HepG2 (cell line): ENCODE measurements at regions not wholly inside any gene's neighbourhood (a gene's known extent, or its start where the extent isn't known, plus 50 kb on each side); places are given as distances from the start of the nearest gene placed in this dataset.

ENCODE experiments used
- ATAC-seq: fragments of 200-7000 bp; cut with Tn5 transposase; 3 replicates; pipeline ENCODE4 v1.9.1; 2020; ENCODE audit warnings: mild to moderate bottlenecking, moderate library complexity
- BruUV-seq: library from RNA; stranded (reverse); fragments of 400-500 nt; replicated peaks from 2 replicates; lab custom pipeline; 2021; lab: Mats Ljungman, UMichigan
- CTCF ChIA-PET: fragments of 300-600 bp; formaldehyde crosslinking; extraction: SDS; loops from one replicate; lab custom pipeline; 2021; ENCODE audit warnings: low total read pairs, inconsistent platforms, low intra/inter-chr PET ratio; lab: Yijun Ruan, JAX
- POLR2A ChIA-PET: fragments of 350-600 bp; sonication (Branson Sonifier 250); formaldehyde crosslinking; loops from one replicate; lab custom pipeline; 2020; ENCODE audit warnings: antibody characterized with exemption, inconsistent platforms; lab: Yijun Ruan, JAX
- DNase-seq: peaks from one replicate; pipeline ENCODE4 v3.0.0-alpha.2; 2015; ENCODE audit warnings: low spot score
- FAIRE-seq: peaks from 3 replicates; lab custom pipeline; 2011; peaks lifted over from hg19 to GRCh38; lab: Jason Lieb, UNC
- H2AFZ ChIP-seq: one replicate; pipeline ENCODE4 v1.6.1; 2011; ENCODE audit warnings: low read length, inconsistent platforms
- H3K27ac ChIP-seq: fragments of 300-600 bp; 3 replicates; pipeline ENCODE4 v1.8.0; 2011; ENCODE audit warnings: mixed run types, mild to moderate bottlenecking, mixed read lengths, low read length, inconsistent platforms; ENCODE audit not compliant: insufficient read depth; ENCODE audit errors: extremely low read length
- H3K27me3 ChIP-seq, 2 experiments: fragments of 200-600 bp in 1 of 2; 2 replicates in 1 of 2; 3 replicates in 1 of 2; pipeline versions ENCODE4 v1.6.0 to v1.8.0; 2011; ENCODE audit warnings: low read length in 2 of 2, mild to moderate bottlenecking in 2 of 2, moderate library complexity in 2 of 2, inconsistent platforms in 1 of 2; ENCODE audit not compliant: insufficient read depth in 2 of 2, control insufficient read depth in 1 of 2
- H3K36me3 ChIP-seq, 2 experiments: fragments of 200-600 bp in 1 of 2; replicated peaks in 1 of 2; 2 replicates in 1 of 2; 3 replicates in 1 of 2; pipeline versions ENCODE4 v1.5.1 to v1.8.0; 2011; ENCODE audit warnings: low read length in 2 of 2, inconsistent platforms in 1 of 2; ENCODE audit not compliant: insufficient read depth in 2 of 2, control insufficient read depth in 1 of 2
- H3K4me1 ChIP-seq: 2 replicates; pipeline ENCODE4 v1.5.1; 2012; ENCODE audit warnings: low read length, inconsistent platforms; ENCODE audit not compliant: insufficient read depth
- H3K4me2 ChIP-seq: 2 replicates; pipeline ENCODE4 v1.6.0; 2011; ENCODE audit warnings: low read depth, low read length, inconsistent platforms
- H3K4me3 ChIP-seq, 3 experiments: fragments of 200-600 bp in 1 of 3; sonication (generic), shearing (Covaris generic) in 1 of 3; replicated peaks in 1 of 3; 2 replicates each; pipeline ENCODE4 v1.5.1; 2011 to 2016; ENCODE audit warnings: low read length in 3 of 3, inconsistent platforms in 2 of 3, low read depth in 2 of 3, mild to moderate bottlenecking in 2 of 3, control low read depth in 1 of 3, mixed read lengths in 1 of 3; ENCODE audit not compliant: insufficient read depth in 1 of 3
- H3K79me2 ChIP-seq: one replicate; pipeline ENCODE4 v1.6.1; 2011; ENCODE audit warnings: low read length, inconsistent platforms; ENCODE audit not compliant: insufficient read depth
- H3K9ac ChIP-seq: 2 replicates; pipeline ENCODE4 v1.6.0; 2011; ENCODE audit warnings: mild to moderate bottlenecking, low read depth, low read length, inconsistent platforms; ENCODE audit not compliant: insufficient read depth
- H3K9me3 ChIP-seq: 2 replicates; pipeline ENCODE4 v1.5.1; 2012; ENCODE audit warnings: mild to moderate bottlenecking, low read length
- H4K20me1 ChIP-seq: 2 replicates; pipeline ENCODE4 v1.6.0; 2011; ENCODE audit warnings: inconsistent platforms, mild to moderate bottlenecking, low read length, moderate library complexity; ENCODE audit not compliant: insufficient read depth
- BRD4 ChIP-seq: sonication (generic); formaldehyde crosslinking; IDR thresholded peaks from 2 replicates; pipeline ENCODE4 v1.4.0; 2020; ENCODE audit warnings: missing genetic modification reagents
- CCAR2 ChIP-seq: fragments of 200-400 bp; formaldehyde crosslinking; optimal IDR thresholded peaks from 2 replicates; pipeline ENCODE3; 2018; ENCODE audit warnings: low read depth, mild to moderate bottlenecking, low read length, moderate library complexity
- DNMT1 ChIP-seq: sonication (generic); formaldehyde crosslinking; IDR thresholded peaks from 2 replicates; pipeline ENCODE4 v1.5.1; 2020; ENCODE audit warnings: mild to moderate bottlenecking, missing genetic modification reagents
- E2F1 ChIP-seq: sonication (generic); formaldehyde crosslinking; IDR thresholded peaks from 2 replicates; pipeline ENCODE4 v1.5.0; 2020; ENCODE audit warnings: missing genetic modification reagents
- FUBP1 ChIP-seq: sonication (generic); formaldehyde crosslinking; IDR thresholded peaks from 2 replicates; pipeline ENCODE4 v1.5.1; 2020; ENCODE audit warnings: missing genetic modification reagents, mild to moderate bottlenecking, borderline replicate concordance
- HOXA5 ChIP-seq: sonication (generic); formaldehyde crosslinking; IDR thresholded peaks from 2 replicates; pipeline ENCODE4 v1.4.0; 2020; ENCODE audit warnings: missing genetic modification reagents
- LRRFIP1 ChIP-seq: sonication (generic); formaldehyde crosslinking; conservative IDR thresholded peaks from 2 replicates; pipeline ENCODE4 v1.4.0; 2020; ENCODE audit warnings: missing genetic modification reagents
- MYC ChIP-seq: sonication (generic); formaldehyde crosslinking; IDR thresholded peaks from 2 replicates; pipeline ENCODE4 v1.9.0; 2021; ENCODE audit warnings: missing genetic modification reagents, borderline replicate concordance
- PHF20 ChIP-seq: sonication (generic); formaldehyde crosslinking; IDR thresholded peaks from 2 replicates; pipeline ENCODE4 v1.5.0; 2020; ENCODE audit warnings: mild to moderate bottlenecking, missing genetic modification reagents
- SMAD1 ChIP-seq: sonication (generic); formaldehyde crosslinking; IDR thresholded peaks from 2 replicates; pipeline ENCODE4 v1.4.0; 2020; ENCODE audit warnings: missing genetic modification reagents, low read depth, mild to moderate bottlenecking, borderline replicate concordance
- SOX6 ChIP-seq, 2 experiments: fragments of 450-650 bp in 1 of 2; sonication (generic) in 1 of 2; formaldehyde crosslinking in 1 of 2; IDR thresholded peaks; 2 replicates each; pipeline versions ENCODE4 v1.4.0 to v1.6.1; 2017 to 2020; ENCODE audit warnings: antibody characterized with exemption in 1 of 2, mild to moderate bottlenecking in 1 of 2, missing genetic modification reagents in 1 of 2
- SPEN ChIP-seq: sonication (generic); formaldehyde crosslinking; IDR thresholded peaks from 2 replicates; pipeline ENCODE4 v1.5.1; 2020; ENCODE audit warnings: low read depth, mild to moderate bottlenecking, missing genetic modification reagents
- ZBTB7B ChIP-seq: sonication (generic); formaldehyde crosslinking; IDR thresholded peaks from 2 replicates; pipeline ENCODE4 v1.4.0; 2020; ENCODE audit warnings: missing genetic modification reagents
- ZNF124 ChIP-seq: sonication (generic); formaldehyde crosslinking; IDR thresholded peaks from 2 replicates; pipeline ENCODE4 v1.4.0; 2020; ENCODE audit warnings: missing genetic modification reagents
- ZNF441 ChIP-seq: sonication (generic); formaldehyde crosslinking; IDR thresholded peaks from 2 replicates; pipeline ENCODE4 v1.7.0; 2021; ENCODE audit warnings: missing genetic modification reagents, borderline replicate concordance
- ZNF460 ChIP-seq: sonication (generic); formaldehyde crosslinking; IDR thresholded peaks from 2 replicates; pipeline ENCODE4 v1.5.1; 2020; ENCODE audit warnings: missing genetic modification reagents, mild to moderate bottlenecking, borderline replicate concordance
- WGBS: methylation state at CpG from one replicate; pipeline ENCODE4 v1.1.6; 2017; ENCODE audit warnings: low lambda C conversion rate; 5-methylcytosine and 5-hydroxymethylcytosine counted together
- in situ Hi-C: cut with HindIII; loops from 2 replicates; pipeline ENCODE4 v1.10.0; 2017; ENCODE audit warnings: low pct_unique_long_range_greater_than_20kb; ENCODE audit not compliant: extremely low pct_ligation_motif_present
- intact Hi-C: fragments of 100-400 bp; cut with micrococcal nuclease; formaldehyde crosslinking; loops from one replicate; pipeline ENCODE4 v1.10.0; 2022; ENCODE audit not compliant: unreplicated experiment

GRCh38 chr14:25828562-25828961 is 769.3 kb downstream of the NOVA1 start (continued):
- TF ChIP-seq CCAR2 (no peak), MYC (no peak), ZBTB7B (CRISPR knock-in tag) (no peak)

GRCh38 chr14:25826105-25826504 is 771.7 kb downstream of the NOVA1 start:
- Histone ChIP-seq H3K36me3 (no peaks in the 10 kb centered on the region), H2AFZ (no peak overlapping the region), H3K4me2 (no peak overlapping the region), H3K4me3 (no peak overlapping the region), H4K20me1 (no peaks in the 10 kb centered on the region), H3K4me1 (no peaks in the 10 kb centered on the region), H3K9ac (no peak overlapping the region), H3K27me3 (no peaks in the 10 kb centered on the region), H3K27ac (no peak overlapping the region), H3K79me2 (no peaks in the 10 kb centered on the region), H3K9me3 (peaks cover 98% of the 10 kb centered on the region)
- DNase-seq (no peak), ATAC-seq (no peak), FAIRE-seq (no peak)
- TF ChIP-seq ZNF124 (CRISPR knock-in tag) = no peak
- no peak for TF ChIP-seq SOX6 (IDR thresholded peaks at IDR 0.05)
- TF ChIP-seq SOX6 (CRISPR knock-in tag; IDR thresholded peaks at IDR 0.05) = no peak
- TF ChIP-seq SMAD1 = no peak
- no peak for TF ChIP-seq FUBP1 (CRISPR knock-in tag)
- no peak for TF ChIP-seq ZNF460 (CRISPR knock-in tag)
- TF ChIP-seq DNMT1 (CRISPR knock-in tag) = no peak
- no peak for TF ChIP-seq E2F1 (CRISPR knock-in tag)
- TF ChIP-seq BRD4 (CRISPR knock-in tag) = no peak
- TF ChIP-seq HOXA5 (CRISPR knock-in tag) = no peak
- no peak for TF ChIP-seq SPEN (CRISPR knock-in tag)
- no peak for TF ChIP-seq ZNF441 (CRISPR knock-in tag)
- TF ChIP-seq LRRFIP1 (CRISPR knock-in tag) = no peak
- no peak for TF ChIP-seq PHF20 (CRISPR knock-in tag)
- in situ Hi-C loops = no loop called here
- intact Hi-C loops = no loop called here
- POLR2A ChIA-PET = no interaction called here
- CTCF ChIA-PET = no interaction called here
- BruUV-seq = no TSS peak
- WGBS = 5% methylated on average over 1 of the region's 1 CpG
